NCI-H2227 (cell line): ENCODE measurements at regions not wholly inside any gene's neighbourhood (a gene's known extent, or its start where the extent isn't known, plus 50 kb on each side); places are given as distances from the start of the nearest gene placed in this dataset.
A peak's percentile ranks its signal among the peaks of the same experiment; 100 is the strongest.
"Not testable (repeated sequence)": the region's sequence is repeated elsewhere in the genome, so short reads cannot be mapped to it uniquely, and the experiment has no call there.

ENCODE experiments used
- DNase-seq: peaks from one replicate; lab custom pipeline; 2025; ENCODE audit not compliant: unreplicated experiment; lab: John Stamatoyannopoulos, UW

DNA sequence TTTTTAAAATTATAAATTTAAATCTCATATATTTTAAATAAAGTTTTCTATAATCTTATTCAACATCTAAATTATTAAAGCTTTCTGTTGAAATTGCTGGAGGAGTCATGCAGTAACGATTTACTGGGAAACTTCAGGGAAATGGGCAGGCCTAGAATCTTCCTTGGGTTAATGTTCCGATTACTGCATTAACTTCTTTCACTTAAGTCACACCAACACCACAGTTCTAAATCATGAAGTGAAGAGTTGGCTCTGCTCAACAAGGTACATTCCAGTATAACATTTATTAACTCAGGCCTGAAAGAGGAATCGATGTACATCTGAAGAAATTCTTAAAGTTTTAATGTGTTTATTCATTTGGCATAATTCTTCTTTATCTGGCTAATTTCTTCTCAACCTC, 244.3 kb downstream of the CCER1 start:
- DNase-seq = no peak

DNA sequence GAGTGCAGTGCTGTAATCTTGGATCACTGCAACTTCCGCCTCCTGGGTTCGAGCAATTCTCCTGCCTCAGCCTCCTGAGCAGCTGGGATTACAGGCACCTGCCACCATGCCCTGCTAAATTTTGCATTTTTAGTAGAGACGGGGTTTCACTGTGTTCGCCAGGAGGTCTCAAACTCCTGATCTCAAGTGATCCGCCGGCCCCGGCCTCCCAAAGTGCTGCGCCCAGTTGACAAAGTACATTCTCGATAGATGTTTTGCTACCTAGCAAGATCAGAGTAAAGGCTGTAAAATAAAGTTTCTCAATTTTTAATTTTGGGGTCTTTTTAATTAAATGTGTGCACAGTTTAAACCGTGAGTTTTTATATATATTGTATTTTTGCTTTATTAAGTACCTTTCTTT, 248.9 kb downstream of the CCER1 start:
- no peak for DNase-seq

DNA sequence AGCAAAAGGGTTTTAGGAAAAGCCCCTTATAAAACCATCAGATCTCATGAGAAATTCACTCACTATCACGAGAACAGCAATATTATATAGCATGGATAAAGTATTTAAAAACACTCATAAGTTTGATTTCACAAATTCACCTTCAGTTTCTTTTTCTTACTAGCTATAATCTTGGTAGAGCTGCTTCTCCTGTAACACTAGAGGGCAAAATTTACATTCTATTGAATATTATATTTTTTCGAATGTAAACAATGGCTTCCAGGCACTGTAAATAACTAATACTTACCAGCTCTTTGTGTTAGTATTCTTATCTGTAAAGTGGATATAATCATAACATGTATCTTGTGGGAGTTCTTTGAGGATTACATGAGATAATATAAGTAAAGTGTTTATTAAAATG, 259.6 kb downstream of the CCER1 start:
- no peak for DNase-seq

DNA sequence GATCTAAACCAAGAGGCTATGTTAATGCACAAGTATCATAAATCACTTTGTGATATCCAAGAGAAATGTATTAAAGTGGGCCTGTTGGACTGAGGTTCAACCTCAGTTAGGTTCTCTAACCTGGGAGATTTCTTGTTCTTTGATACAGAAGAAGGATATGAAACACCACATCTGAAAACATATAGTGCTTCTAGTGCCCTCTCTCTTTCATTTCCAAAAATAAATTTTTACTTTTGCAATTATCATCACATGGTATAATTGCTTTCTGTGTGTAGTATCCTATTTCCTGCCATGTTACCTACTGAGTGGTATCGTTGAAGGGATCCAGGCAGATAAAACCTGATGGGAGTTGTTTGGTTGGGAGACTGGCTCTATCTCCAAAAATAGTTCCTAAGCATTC, 264.9 kb downstream of the CCER1 start:
- no peak for DNase-seq

DNA sequence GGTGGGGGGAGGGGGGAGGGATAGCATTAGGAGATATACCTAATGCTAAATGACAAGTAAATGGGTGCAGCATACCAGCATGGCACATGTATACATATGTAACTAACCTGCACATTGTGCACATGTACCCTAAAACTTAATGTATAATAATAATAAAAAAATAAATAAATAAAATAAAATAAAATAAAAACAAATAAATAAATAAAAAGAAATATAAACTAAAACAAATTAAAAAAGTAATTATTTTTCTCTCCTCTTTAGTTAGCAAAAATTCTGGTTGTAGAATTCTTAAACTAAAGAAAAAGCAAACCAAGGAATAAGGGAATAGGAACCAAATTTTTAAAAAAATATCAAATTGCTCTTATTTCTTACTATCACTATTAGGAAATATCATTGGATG, 267.3 kb downstream of the CCER1 start:
- DNase-seq = not testable (repeated sequence)

DNA sequence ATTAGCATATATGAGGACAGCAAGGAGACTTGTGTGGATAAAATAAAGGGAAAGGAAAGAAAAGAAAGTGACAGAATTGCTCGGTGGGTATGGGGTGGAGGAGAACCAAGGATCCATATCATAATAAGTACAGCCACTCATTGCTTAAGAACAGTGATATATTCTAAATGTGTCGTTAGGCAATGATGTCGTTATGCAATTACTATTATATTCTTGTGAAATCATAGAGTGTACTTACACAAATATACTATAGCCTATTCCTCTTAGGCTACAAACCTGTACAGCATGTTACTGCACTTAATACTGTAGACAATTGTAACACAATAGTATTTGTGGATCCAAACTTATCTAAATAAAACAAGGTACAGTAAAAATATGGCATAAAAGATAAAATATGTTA, 271.1 kb downstream of the CCER1 start:
- no peak for DNase-seq

DNA sequence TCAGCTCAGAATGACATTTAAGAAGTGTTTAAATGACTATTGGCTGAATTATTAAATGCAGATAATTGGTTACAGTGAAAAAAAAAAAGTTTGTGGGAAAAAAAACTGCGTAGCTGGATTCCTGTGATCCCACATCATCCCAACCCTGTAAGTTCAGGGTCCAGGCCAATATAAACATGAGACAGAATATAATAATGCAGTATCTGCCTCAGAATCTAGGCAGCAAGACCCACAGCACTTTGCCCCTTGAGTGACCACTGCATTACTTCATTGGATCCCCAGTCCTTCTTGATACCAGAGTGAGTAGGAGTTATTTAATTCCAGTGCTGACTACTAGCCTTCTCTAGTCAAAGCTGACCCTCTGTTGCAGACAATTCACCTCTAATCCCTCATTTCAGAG, 272.6 kb downstream of the CCER1 start:
- no peak for DNase-seq

DNA sequence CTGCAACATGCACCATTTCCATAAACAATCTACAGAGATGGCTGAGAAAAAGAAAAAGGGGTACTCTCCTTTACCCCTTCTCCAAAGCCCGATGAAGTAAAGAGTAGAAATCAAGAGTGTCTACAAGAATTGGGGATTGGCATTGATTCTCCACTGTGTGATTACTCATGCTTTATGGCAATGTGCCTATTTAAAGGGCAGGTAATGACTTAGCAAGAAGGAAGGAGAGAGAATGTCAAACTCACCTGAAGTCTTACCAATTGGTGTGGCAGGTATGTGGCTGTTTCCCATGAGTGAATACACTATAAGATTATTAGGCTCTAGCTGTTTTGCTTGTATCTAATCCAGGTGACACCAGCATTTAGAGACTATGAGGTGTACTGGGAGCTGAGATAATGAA, 275.3 kb downstream of the CCER1 start:
- DNase-seq = no peak

DNA sequence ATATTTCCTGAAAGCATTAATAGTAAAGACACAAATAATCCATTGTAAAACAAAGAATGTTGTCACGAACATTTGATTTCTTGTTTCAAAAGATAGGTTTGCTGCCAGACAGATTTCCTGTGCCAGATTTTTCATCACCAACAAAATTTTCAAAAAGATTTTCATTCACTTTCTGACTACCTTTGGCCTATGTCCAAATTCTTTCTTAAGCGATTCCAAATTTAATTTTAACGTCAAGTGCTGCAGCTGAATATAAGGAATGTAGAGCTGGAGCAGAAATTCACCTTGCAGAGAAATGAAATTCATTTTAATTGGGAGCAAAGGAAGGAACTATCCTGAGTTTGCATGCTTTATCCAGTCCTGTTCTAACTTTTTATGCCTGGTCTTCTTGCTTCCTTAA, 277.4 kb downstream of the CCER1 start:
- DNase-seq = no peak

DNA sequence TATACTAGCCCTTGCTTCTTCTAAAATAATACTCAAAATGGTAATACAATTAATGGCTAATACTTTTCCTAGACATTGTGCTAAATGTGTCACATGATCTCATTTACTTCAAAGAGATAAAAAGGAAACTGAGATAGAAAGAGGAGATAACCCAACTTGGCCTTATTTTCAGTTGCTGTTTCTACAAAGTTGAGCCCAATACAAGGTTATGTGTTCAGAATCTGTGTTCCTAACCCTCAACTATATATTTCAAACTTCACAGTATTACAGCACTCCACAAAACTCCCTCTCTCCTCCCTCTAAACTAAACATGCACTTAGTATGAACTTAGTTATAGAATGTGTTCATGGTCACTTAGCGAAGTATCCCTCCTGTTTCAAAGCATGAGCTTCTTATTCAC, 277.9 kb downstream of the CCER1 start:
- no peak for DNase-seq

DNA sequence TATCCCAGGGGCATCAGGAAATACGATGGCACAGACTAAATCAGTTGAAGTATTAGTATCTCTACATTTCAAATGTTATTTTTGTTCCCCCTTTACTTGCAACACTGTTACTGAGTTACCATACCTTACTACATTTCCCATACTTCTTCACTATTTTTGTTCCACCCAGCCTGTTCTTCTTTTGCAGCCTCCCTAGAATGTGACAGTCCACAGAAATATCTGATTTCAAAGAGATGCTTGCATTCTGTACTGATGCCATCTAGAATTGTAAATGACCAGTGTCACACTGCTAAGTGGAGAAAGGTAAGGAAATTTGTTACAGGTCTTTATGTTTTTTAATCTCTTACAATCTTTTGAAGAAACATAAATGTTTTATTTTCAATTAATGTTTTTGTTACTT, 279.9 kb downstream of the CCER1 start:
- DNase-seq = no peak

DNA sequence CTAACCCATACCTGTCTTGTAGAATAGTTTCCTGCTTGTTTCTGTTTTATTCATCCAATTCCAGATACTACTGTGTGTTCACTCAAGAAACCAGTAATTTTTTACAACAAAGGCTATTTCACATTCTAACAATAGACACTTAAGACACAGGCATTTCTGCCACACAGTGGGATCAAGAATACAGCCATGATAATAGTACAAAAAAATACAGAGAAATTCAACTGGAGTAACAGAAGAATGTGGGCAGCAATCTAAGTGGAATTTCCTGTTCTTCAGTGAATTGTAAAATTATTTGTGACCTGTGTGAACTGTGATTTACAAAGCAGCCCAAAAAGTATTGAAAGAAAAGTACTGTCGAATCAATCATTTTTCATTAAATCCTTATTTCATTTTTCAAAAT, 282.9 kb downstream of the CCER1 start:
- DNase-seq = no peak

DNA sequence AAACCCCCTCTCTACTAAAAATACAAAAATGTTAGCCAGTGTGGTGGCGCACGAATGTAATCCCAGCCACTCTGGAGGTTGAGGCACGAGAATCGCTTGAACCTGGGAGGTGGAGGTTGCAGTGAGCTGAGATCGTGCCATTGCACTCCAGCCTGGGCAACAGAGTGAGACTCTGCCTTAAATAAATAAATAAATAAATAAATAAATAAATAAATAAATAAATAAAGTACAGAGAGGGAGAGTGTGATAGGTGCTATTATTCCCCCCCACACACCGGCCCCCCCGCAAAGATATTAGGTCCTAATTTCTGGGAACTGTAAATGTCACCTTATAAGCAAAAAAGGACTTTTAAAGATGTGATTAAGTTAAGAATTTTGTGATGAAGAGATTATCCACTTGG, 291.0 kb downstream of the CCER1 start:
- DNase-seq = not testable (repeated sequence)

DNA sequence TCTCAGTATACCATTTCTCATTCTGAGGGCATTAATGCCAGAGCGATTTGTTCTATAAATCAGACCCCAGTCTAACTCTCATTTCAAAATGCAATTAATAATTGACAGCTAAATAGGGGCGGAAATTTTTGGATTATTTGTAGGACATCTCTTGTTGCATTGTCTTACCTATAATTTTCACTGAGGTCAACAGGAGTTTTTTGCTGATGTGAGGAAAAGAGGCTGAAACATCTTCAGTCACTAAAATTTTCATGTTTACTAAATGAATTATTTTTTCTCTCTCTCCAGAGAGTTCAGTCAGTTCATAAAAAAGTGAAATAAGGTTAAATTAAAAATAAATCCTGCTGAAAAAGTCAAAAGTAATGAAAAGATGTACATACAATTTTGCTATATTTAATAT, 295.9 kb downstream of the CCER1 start:
- DNase-seq = no peak

DNA sequence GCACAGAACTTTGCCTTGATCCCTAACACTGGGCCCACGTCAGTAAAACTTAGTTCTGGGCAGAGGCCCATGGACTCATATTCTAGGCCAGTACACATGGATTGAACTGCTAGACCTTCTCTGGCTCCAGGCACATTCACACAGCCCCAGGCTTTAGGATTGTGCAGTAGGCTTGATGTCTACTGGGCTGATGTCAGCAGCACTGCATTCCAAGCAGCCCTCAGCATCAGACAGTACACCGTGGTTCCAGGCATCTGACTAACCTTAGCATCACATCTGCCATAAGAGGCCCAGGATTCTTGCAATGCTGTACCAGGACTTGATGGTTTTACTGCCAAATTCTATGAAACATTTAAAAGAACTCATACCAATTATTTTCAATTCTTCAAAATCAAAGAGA, 301.9 kb downstream of the CCER1 start:
- no peak for DNase-seq

DNA sequence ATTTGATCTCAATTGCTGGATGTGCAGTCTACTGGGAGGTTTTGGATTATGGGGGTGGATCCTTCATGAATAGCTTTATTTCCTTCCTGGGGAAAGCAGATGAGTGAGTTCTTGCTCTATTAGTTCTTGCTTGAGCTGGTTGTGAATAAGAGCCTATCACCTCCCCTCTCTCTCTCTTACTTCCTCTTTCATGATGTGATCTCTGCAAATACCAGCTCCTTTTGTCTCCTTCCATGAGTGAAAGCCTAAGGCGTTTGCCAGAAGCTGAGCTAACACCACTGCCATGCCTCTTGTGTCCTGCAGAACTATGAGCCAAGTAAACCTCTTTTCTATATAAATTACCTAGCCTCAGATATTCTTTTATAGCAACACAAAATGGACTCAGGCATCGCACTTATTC, 302.7 kb downstream of the CCER1 start:
- no peak for DNase-seq

DNA sequence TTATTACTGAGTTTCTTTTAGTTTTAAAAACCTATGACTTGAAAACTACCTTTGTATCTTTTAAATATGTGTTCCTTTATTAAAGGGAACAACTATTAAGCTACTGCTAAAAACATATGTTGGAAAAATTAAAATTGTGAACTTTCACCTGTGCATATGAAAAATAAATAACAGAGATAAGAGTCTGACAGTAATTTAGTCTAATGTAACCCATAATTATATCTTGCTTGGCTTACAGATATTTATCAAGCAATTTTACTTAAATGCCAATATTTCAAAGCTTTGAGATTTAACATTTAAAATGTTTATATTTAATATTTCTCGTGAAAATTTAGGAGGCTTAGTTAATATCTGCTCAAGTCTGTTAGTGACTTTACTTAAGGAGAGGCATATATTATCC, 309.8 kb downstream of the CCER1 start:
- DNase-seq = no peak

DNA sequence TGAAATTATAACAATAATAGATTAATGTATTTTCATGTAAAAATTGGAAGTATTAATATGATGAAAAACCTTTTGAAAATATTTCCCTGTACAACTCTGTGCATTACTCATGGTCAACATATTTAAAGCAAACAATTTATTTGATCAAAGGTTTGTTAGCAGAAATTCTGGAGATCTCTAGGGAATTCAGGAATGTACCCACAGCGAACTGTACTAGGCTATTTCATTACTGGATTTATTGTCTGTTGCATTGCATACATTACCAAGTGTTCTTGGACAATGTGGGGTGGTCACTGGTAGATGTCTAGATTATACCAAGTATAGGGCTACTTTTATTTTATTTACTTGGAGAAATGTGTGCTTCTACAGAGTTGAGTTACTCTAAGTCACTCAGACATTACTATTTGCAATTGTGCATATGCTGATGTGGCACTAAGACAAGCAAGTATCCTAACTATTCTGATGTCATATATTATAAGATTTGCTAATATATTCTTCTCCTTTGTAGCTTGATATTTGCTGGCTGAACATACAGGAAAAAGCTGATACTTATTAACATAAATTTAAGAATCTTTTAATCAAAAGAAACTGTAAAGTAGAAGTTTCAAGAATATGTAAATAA, 323.3 kb downstream of the CCER1 start:
- DNase-seq = no peak

DNA sequence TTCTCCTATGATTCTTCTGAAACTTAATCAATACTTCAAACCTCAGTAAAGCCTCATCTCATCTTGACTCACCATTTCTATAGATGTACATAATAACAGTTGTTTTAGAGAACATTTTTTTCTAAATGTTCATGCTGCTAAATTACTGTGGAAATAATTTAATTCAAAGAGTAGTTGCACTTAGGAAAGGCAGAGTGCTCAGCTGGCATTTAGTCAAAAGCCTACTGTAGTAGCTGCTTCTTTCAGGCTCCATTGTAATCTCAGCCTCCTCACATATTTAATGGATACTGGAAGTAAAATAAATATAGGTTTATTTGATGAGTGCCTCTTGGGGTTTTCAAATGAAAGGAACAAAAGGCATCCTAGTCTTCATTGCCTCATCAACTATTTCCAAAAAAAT, 325.0 kb downstream of the CCER1 start:
- peak; percentile 85 for DNase-seq

DNA sequence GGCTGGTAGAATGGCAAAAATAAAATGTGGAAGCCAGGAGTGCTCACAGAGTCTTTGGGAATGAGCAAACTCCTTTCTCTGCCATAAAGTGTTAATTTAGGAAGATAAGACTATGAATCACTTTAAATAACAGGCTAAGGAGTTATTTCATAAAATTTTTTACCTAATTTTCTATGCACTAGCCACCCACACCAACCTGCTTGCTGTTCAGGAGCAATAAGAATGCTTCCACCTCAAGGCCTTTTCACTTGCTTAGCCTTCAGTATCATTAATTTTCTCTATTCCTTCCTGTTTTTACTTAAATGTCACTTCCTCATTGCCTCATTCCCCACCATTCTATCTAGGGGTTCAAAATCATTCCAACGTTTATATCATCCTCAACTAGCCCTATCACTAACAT, 326.8 kb downstream of the CCER1 start:
- no peak for DNase-seq

DNA sequence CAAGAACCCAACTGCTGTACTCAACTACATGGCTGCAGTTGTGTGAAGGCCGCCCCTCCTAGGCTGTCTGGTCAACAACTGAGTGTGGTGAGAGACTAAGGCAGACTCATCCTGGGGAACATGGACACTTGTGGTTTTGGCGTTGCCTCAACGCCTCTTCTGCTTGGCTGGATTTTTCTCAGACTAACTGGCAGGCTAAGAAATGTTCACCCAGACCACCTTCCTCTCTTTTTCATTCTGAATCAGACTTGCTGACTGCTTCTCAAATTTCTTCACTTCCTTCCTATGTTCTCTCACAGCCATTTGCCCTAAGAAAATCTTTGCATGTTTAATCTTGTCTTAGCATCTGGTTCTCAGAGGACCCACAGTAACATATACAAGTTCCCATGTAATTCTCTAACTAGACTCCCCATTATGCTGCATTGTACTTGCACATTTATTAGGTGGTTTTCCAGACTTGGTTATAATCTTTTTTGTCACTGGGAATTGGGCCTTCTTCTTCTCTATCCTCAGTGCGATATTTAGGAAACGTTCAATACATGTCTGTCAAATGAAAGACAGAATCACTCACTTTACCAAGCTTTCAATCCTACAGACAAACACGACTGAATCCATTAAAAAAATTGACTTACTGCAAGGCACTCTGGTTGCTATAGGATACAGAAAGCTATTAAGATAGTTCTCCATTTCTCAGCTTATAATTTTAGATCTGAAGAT, 327.6 kb downstream of the CCER1 start:
- peak; percentile 9 for DNase-seq

DNA sequence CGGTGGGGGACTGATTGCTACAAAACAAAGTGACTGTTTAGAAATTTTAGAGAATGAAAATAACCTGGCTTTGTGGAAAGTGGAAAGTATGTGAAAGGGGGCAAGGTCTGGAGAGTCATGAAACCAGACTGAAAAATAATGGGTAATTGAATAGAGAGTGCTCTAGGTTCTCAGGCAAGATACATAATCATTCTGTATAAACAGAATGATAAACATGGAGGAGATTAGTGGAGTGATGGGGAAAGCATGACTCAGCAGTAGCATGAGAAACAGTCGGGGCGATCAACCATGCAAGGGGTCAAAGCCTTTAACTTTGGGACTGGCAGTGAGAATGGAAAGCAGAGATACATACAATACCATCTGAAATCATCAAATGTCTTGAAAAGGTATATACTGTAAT, 332.5 kb downstream of the CCER1 start:
- no peak for DNase-seq

DNA sequence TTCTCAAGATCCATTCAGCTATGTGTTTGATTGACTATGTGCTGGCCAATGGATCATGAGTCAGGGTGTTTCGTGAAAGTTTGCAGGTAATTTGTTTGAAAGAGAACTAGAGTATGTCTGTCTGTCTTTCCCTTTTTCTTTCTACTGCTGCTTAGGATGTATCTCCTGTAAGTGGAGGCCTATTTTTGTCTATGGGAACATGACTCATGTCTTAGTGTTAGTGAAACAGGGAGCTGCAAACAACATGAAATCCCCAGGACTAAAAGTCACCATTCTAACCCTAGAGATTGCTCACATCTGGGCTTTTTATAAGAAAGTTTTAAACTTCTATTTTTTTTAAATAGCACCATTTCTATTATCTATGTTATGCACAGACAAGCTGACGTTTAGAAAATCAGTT, 333.0 kb downstream of the CCER1 start:
- DNase-seq = no peak
